Lower leg skin (tissue), 4 donors: ENCODE measurements at regions not wholly inside any gene's neighbourhood (a gene's known extent, or its start where the extent isn't known, plus 50 kb on each side); places are given as distances from the start of the nearest gene placed in this dataset.

Experiments used
- DNase-seq, 2 donors: peaks; one replicate each; pipeline ENCODE4 v3.0.0-alpha.2; 2019; ENCODE audit warnings: low spot score in 2 of 2
- H3K4me3 ChIP-seq: fragments of 200-600 bp; sonication (generic); 2 replicates; pipeline ENCODE4 v1.5.1; 2017; ENCODE audit warnings: mild to moderate bottlenecking, low read depth; ENCODE audit not compliant: poor library complexity, severe bottlenecking
- CTCF ChIP-seq, 3 donors: fragments of 450-650 bp; IDR thresholded peaks; one replicate each; pipeline ENCODE4 v1.5.1; 2016; ENCODE audit warnings: antibody characterized with exemption in 3 of 3, mild to moderate bottlenecking in 3 of 3, moderate library complexity in 2 of 3
- POLR2A ChIP-seq, 2 donors: fragments of 450-650 bp; IDR thresholded peaks; one replicate each; pipeline ENCODE4 v1.6.1; 2016 to 2017; ENCODE audit warnings: antibody characterized with exemption in 2 of 2, mild to moderate bottlenecking in 1 of 2, moderate library complexity in 1 of 2
- WGBS, 2 donors: methylation state at CpG; one replicate each; pipeline ENCODE4 v1.1.5; 2018; 5-methylcytosine and 5-hydroxymethylcytosine counted together
- intact Hi-C: fragments of 100-400 bp; cut with DNase I; formaldehyde crosslinking; loops from one replicate; pipeline ENCODE4 v1.15.0; 2023; ENCODE audit warnings: low total_unique reads

GRCh38 chr10:21403256-21404015 lies 122.0 kb downstream of the SKIDA1 start:
- no peak for DNase-seq
- intact Hi-C loops, result no loop called here

GRCh38 chr10:21402606-21403083 lies 122.8 kb downstream of the SKIDA1 start:
- WGBS, 2 donors, result 30 to 33% methylated on average over 4 of the region's 4 CpGs
- no peak for TF ChIP-seq POLR2A (IDR thresholded peaks at IDR 0.05)
- no peak for TF ChIP-seq CTCF (IDR thresholded peaks at IDR 0.05)
- intact Hi-C loops, result no loop called here
- no peak overlapping the region for H3K4me3 ChIP-seq
- DNase-seq, result no peak

More at GRCh38 chr10:21403256-21404015, 122.0 kb downstream of the SKIDA1 start:
- no peak overlapping the region for H3K4me3 ChIP-seq
- 60 to 73% methylated on average over 8 of the region's 8 CpGs for WGBS, 2 donors
- TF ChIP-seq POLR2A (IDR thresholded peaks at IDR 0.05), result no peak
- no peak for TF ChIP-seq CTCF (IDR thresholded peaks at IDR 0.05)

- intact Hi-C loops, result no loop called here
- DNase-seq, result peak in 1 of 2 donors; percentile 40
- 85 to 87% methylated on average over 2 of the region's 2 CpGs for WGBS, 2 donors
- H3K4me3 ChIP-seq, result no peak overlapping the region
- TF ChIP-seq CTCF (IDR thresholded peaks at IDR 0.05) (no peak), POLR2A (IDR thresholded peaks at IDR 0.05) (no peak)
Observed at GRCh38 chr10:21401196-21401595, 124.3 kb downstream of the SKIDA1 start.

- intact Hi-C loops, result no loop called here
- no peak for DNase-seq
Observed at GRCh38 chr10:21399392-21400035, 126.0 kb downstream of the SKIDA1 start.

GRCh38 chr10:21398563-21399231 lies 126.8 kb downstream of the SKIDA1 start:
- no peak overlapping the region for H3K4me3 ChIP-seq
- no peak for DNase-seq
- intact Hi-C loops, result no loop called here
- WGBS, 2 donors, result 17 to 21% methylated on average over 2 of the region's 2 CpGs
- TF ChIP-seq POLR2A (IDR thresholded peaks at IDR 0.05) (no peak), CTCF (IDR thresholded peaks at IDR 0.05) (no peak)

More at GRCh38 chr10:21399392-21400035, 126.0 kb downstream of the SKIDA1 start:
- TF ChIP-seq POLR2A (IDR thresholded peaks at IDR 0.05) (no peak), CTCF (IDR thresholded peaks at IDR 0.05) (no peak)
- WGBS, 2 donors, result 25 to 31% methylated on average over 6 of the region's 6 CpGs
- no peak overlapping the region for H3K4me3 ChIP-seq
